K562 (cell line): ENCODE measurements at regions not wholly inside any gene's neighbourhood (a gene's known extent, or its start where the extent isn't known, plus 50 kb on each side); places are given as distances from the start of the nearest gene placed in this dataset.

Source experiments
- ARID4B ChIP-seq: sonication (generic); formaldehyde crosslinking; IDR thresholded peaks from 2 replicates; pipeline ENCODE4 v1.8.0; 2022; ENCODE audit warnings: mild to moderate bottlenecking, missing genetic modification reagents
- CHD4 ChIP-seq: fragments of 200-600 bp; sonication (generic); IDR thresholded peaks from 3 replicates; pipeline ENCODE4 v1.6.1; 2012; ENCODE audit warnings: low read depth, mild to moderate bottlenecking, mixed read lengths, low read length, inconsistent platforms; ENCODE audit not compliant: insufficient read depth, insufficient replicate concordance, poor library complexity, severe bottlenecking
- E2F5 ChIP-seq: sonication (generic); formaldehyde crosslinking; IDR thresholded peaks from 2 replicates; pipeline ENCODE4 v1.8.0; 2022; ENCODE audit warnings: mild to moderate bottlenecking, missing genetic modification reagents
- FOXP1 ChIP-seq: sonication (generic); formaldehyde crosslinking; IDR thresholded peaks from 2 replicates; pipeline ENCODE4 v1.8.0; 2022; ENCODE audit warnings: mild to moderate bottlenecking, missing genetic modification reagents
- GABPA ChIP-seq: fragments of 200-800 bp; sonication (Bioruptor generic); conservative IDR thresholded peaks from 2 replicates; pipeline ENCODE4 v1.6.1; 2016; ENCODE audit warnings: low read depth, missing genetic modification characterization, missing compliant biosample characterization
- HOXB6 ChIP-seq: fragments of 250-450 bp; sonication (Bioruptor Pico); IDR thresholded peaks from 2 replicates; pipeline ENCODE4 v1.5.1; 2022; ENCODE audit warnings: mild to moderate bottlenecking, borderline replicate concordance
- MTF1 ChIP-seq: fragments of 250-450 bp; sonication (Bioruptor Pico); IDR thresholded peaks from 2 replicates; pipeline ENCODE4 v1.9.0; 2021; ENCODE audit warnings: moderate library complexity, mild to moderate bottlenecking, inconsistent platforms, borderline replicate concordance
- NCOA1 ChIP-seq: fragments of 450-650 bp; IDR thresholded peaks from 2 replicates; pipeline ENCODE4 v1.6.1; 2016; ENCODE audit warnings: low read depth
- TAL1 ChIP-seq: fragments of 450-650 bp; IDR thresholded peaks from 2 replicates; pipeline ENCODE4 v1.6.1; 2016; ENCODE audit warnings: mild to moderate bottlenecking
- THRB ChIP-seq: fragments of 450-650 bp; formaldehyde crosslinking; conservative IDR thresholded peaks from 2 replicates; pipeline ENCODE4 v1.4.0; 2022; ENCODE audit warnings: mild to moderate bottlenecking, missing genetic modification characterization
- ZNF12 ChIP-seq: sonication (generic); formaldehyde crosslinking; IDR thresholded peaks from 2 replicates; pipeline ENCODE4 v1.4.0; 2020; ENCODE audit warnings: mild to moderate bottlenecking, missing genetic modification reagents
- ZNF239 ChIP-seq: fragments of 250-450 bp; sonication (Bioruptor Pico); IDR thresholded peaks from 2 replicates; pipeline ENCODE4 v1.4.0; 2020; ENCODE audit warnings: mild to moderate bottlenecking
- ZNF830 ChIP-seq: fragments of 250-450 bp; sonication (Bioruptor Pico); IDR thresholded peaks from 2 replicates; pipeline ENCODE4 v1.5.0; 2021; ENCODE audit warnings: mild to moderate bottlenecking

- TF ChIP-seq FOXP1 (CRISPR knock-in tag) (no peak), ZNF239 (CRISPR knock-in tag) (no peak), MTF1 (CRISPR knock-in tag) (no peak), ARID4B (no peak), GABPA (tag) (no peak), ZNF830 (CRISPR knock-in tag) (no peak), TAL1 (no peak), HOXB6 (no peak), NCOA1 (no peak), THRB (CRISPR knock-in tag) (no peak), CHD4 (no peak), ZNF12 (CRISPR knock-in tag) (no peak), E2F5 (CRISPR knock-in tag) (no peak)
Measured at GRCh38 chr3:147304756-147305155, 101.6 kb downstream of the ZIC4 start (continued).
